ENCODE measurements at regions not wholly inside any gene's neighbourhood (a gene's known extent, or its start where the extent isn't known, plus 50 kb on each side); places are given as distances from the start of the nearest gene placed in this dataset.

- Histone ChIP-seq H3K27ac (no peak overlapping the region), H3K27me3 (no peaks in the 10 kb centered on the region), H3K9me3 (no peaks in the 10 kb centered on the region), H3K4me3 (no peak overlapping the region), H3K4me1 (no peaks in the 10 kb centered on the region), H3K36me3 (replicated peaks in 1 of 2; ENCODE audit: insufficient read depth in 1 of 2, low read depth in 2 of 2) (no peaks in the 10 kb centered on the region)
- ATAC-seq (no peak), DNase-seq (no peak)
- WGBS, 2 donors, result 77 to 84% methylated on average over 4 of the region's 4 CpGs
- intact Hi-C loops (cut with DNase I), result no loop called here
- TF ChIP-seq POLR2A (IDR thresholded peaks at IDR 0.05), result no peak
- TF ChIP-seq, protein P1, sequence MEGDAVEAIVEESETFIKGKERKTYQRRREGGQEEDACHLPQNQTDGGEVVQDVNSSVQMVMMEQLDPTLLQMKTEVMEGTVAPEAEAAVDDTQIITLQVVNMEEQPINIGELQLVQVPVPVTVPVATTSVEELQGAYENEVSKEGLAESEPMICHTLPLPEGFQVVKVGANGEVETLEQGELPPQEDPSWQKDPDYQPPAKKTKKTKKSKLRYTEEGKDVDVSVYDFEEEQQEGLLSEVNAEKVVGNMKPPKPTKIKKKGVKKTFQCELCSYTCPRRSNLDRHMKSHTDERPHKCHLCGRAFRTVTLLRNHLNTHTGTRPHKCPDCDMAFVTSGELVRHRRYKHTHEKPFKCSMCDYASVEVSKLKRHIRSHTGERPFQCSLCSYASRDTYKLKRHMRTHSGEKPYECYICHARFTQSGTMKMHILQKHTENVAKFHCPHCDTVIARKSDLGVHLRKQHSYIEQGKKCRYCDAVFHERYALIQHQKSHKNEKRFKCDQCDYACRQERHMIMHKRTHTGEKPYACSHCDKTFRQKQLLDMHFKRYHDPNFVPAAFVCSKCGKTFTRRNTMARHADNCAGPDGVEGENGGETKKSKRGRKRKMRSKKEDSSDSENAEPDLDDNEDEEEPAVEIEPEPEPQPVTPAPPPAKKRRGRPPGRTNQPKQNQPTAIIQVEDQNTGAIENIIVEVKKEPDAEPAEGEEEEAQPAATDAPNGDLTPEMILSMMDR (IDR thresholded peaks at IDR 0.05), result no peak
Measured at GRCh38 chr7:26580064-26580591, 284.3 kb downstream of the SKAP2 start.

- ATAC-seq (no peak), DNase-seq (no peak)
- 87 to 90% methylated on average over 4 of the region's 4 CpGs for WGBS, 2 donors
- intact Hi-C loops (cut with DNase I), result no loop called here
- no peaks in the 10 kb centered on the region for H3K4me1 ChIP-seq
- H3K27ac ChIP-seq, result no peak overlapping the region
- H3K4me3 ChIP-seq, result no peak overlapping the region
- H3K9me3 ChIP-seq, result no peaks in the 10 kb centered on the region
- TF ChIP-seq, protein P1 (IDR thresholded peaks at IDR 0.05), result no peak
- H3K27me3 ChIP-seq, result no peaks in the 10 kb centered on the region
- no peaks in the 10 kb centered on the region for H3K36me3 ChIP-seq (replicated peaks in 1 of 2; ENCODE audit: insufficient read depth in 1 of 2, low read depth in 2 of 2)
Measured at GRCh38 chr7:26580711-26581110, 283.7 kb downstream of the SKAP2 start.

- H3K9me3 ChIP-seq, result no peaks in the 10 kb centered on the region
- H3K27ac ChIP-seq, result no peak overlapping the region
- no peaks in the 10 kb centered on the region for H3K27me3 ChIP-seq
- H3K36me3 ChIP-seq (replicated peaks in 1 of 2; ENCODE audit: insufficient read depth in 1 of 2, low read depth in 2 of 2), result no peaks in the 10 kb centered on the region
- TF ChIP-seq POLR2A (IDR thresholded peaks at IDR 0.05), result no peak
- TF ChIP-seq, protein P1 (IDR thresholded peaks at IDR 0.05), result no peak
- H3K4me3 ChIP-seq, result no peak overlapping the region
- intact Hi-C loops (cut with DNase I), result no loop called here
- ATAC-seq, result no peak
- WGBS, 2 donors, result 67 to 73% methylated on average over 4 of the region's 4 CpGs
- no peak for DNase-seq
- no peaks in the 10 kb centered on the region for H3K4me1 ChIP-seq
Measured at GRCh38 chr7:26583094-26583648, 281.2 kb downstream of the SKAP2 start.

DNA sequence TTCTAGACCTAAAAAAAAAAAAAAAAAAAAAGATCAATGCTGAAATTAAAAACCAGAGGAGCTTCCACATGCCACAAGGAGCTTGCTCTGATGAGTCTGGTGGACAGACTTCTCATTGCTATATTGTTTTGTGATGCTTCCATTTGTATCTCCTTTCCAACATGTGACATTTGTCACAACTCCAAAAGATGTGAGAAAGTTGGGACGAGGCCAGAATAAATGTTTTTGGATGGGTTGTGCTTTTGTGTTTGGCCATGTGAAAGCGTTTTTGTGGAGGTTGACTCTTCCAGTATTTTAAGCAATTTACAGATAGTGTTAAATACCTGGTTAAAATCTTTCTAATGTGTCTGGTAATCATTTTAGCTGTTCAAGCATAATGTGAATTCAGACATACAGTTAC lies 280.1 kb downstream of the SKAP2 start:
- no peaks in the 10 kb centered on the region for H3K4me1 ChIP-seq
- no peak overlapping the region for H3K4me3 ChIP-seq
- no peaks in the 10 kb centered on the region for H3K9me3 ChIP-seq
- no peak for DNase-seq
- intact Hi-C loops (cut with DNase I), result no loop called here
- 54 to 68% methylated on average over 2 of the region's 2 CpGs for WGBS, 2 donors
- H3K27ac ChIP-seq, result no peak overlapping the region
- no peaks in the 10 kb centered on the region for H3K27me3 ChIP-seq
- no peak for TF ChIP-seq POLR2A (IDR thresholded peaks at IDR 0.05)
- TF ChIP-seq, protein P1 (IDR thresholded peaks at IDR 0.05), result no peak
- no peaks in the 10 kb centered on the region for H3K36me3 ChIP-seq (replicated peaks in 1 of 2; ENCODE audit: insufficient read depth in 1 of 2, low read depth in 2 of 2)
- ATAC-seq, result no peak

DNA sequence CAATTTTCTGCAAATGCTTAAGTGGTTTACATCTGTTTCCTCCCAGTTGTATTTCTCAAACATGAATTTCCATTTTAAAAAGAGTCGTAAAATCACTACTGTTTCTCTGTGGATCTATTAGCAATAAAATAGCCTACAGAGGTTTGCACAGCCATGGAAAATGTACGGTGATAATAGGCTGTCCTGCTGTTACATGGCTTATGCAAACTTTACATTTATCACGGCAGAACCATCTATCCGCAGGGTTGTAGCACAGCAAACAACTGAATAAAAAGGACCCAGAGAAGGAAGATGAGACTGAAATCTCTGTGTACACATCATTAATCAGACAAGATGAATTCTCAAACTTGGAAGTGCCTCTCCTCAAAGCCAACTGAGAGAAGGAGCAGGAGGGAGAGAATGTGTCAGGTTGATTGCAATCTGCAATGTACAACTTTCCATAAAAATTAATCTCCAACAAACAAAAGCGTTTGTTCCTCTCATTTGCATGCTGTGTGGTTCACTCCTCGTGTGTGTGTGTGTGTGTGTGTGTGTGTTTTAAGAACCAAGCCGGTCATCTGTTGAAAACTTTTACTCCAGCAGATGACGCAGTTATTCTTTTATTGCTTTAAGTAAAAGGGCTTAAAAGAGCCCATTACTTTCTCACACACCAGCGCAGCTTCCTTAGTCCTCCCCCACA lies 279.3 kb downstream of the SKAP2 start:
- 47 to 53% methylated on average over 9 of the region's 9 CpGs for WGBS, 2 donors
- intact Hi-C loops (cut with DNase I), result no loop called here

More for the DNA sequence above, 279.3 kb downstream of the SKAP2 start:
- Histone ChIP-seq H3K9me3 (no peaks in the 10 kb centered on the region), H3K4me3 (no peak overlapping the region), H3K36me3 (replicated peaks in 1 of 2; ENCODE audit: insufficient read depth in 1 of 2, low read depth in 2 of 2) (no peaks in the 10 kb centered on the region), H3K27ac (no peak overlapping the region), H3K27me3 (no peaks in the 10 kb centered on the region), H3K4me1 (no peaks in the 10 kb centered on the region)
- TF ChIP-seq POLR2A (IDR thresholded peaks at IDR 0.05), result no peak
- TF ChIP-seq, protein P1 (IDR thresholded peaks at IDR 0.05), result no peak
- ATAC-seq (no peak), DNase-seq (no peak)
